ENCODE measurements at regions not wholly inside any gene's neighbourhood (a gene's known extent, or its start where the extent isn't known, plus 50 kb on each side); places are given as distances from the start of the nearest gene placed in this dataset.
A peak's percentile ranks its signal among the peaks of the same experiment; 100 is the strongest.

DNA sequence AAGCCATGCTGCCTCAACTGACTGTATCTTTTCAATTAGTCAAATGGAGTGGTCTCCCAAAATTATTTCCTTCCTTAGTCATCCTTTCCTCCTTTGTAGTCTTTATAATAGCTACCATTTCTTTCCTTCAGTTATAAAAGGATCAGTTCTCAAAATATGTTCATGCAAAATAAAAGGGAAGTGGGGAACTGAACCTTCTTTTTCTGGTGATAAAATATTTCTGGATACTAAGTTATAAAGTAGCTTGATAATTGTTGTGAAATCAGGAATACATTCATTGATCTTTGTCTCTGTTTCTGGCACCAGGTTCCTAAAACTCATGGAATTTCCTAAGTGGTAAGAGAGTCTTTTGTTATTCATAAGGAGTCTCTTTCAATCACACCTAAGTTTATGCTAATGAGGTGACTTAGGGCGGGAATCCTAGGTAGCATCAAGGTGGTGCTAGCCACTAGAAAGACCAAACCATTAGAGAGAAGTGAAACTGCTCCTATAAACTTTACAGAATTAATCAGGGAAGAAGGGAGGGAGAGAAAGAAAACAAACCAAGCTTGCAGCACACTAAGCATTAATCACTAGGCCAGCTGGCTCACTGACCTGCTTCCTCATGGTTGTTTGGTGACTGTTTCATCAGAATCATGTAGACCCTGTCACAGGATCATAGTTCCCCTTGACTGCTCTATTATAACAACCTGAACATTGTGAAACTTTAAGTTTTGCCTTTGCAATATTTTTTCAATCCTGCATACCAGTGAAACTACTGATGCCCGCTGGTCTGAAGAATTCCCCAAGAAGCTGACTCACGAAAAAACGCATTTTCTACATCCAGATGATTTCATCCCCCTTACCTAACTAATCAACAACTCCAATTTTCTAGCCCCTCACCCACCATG is 161.6 kb upstream of the PTBP2 start:
- peak overlapping the region; percentile 98 for H2BK120ac ChIP-seq (replicated peaks; ENCODE audit: low read depth, low read length)
- no peak overlapping the region for H2BK15ac ChIP-seq (ENCODE audit: low read length)
- CTCF ChIA-PET (ENCODE audit: partially characterized antibody): interaction anchor here (1.1 to 1.7 kb wide), 2 partner anchors 10 to 18 kb away, joined by 3 read pairs; no protein-coding TSS in a partner anchor
- H2AFZ ChIP-seq (ENCODE audit: low read length): no peak overlapping the region
- no peaks in the 10 kb centered on the region for H3K36me3 ChIP-seq (ENCODE audit: control insufficient read depth in 2 of 4, insufficient read depth in 4 of 4, low read length in 3 of 4)
- WGBS, 2 experiments (ENCODE audit: extremely low coverage in 1 of 2, insufficient coverage in 1 of 2, insufficient read length in 1 of 2, insufficient replicate concordance in 2 of 2, low coverage in 1 of 2, low lambda C conversion rate in 2 of 2, missing lambda C conversion rate in 1 of 2): 40% methylated on average over 4 of the region's 4 CpGs; no CpG with 5 or more reads in 1 of the 2 experiments
- H2AK5ac ChIP-seq (ENCODE audit: low read depth, low read length): peak overlapping the region; percentile 96
- H3K79me2 ChIP-seq (ENCODE audit: control insufficient read depth in 1 of 2, insufficient read depth in 2 of 2, low read length in 2 of 2): no peaks in the 10 kb centered on the region
- H3K56ac ChIP-seq (replicated peaks; ENCODE audit: insufficient read length, low read depth, low read length): no peak overlapping the region
- H3K79me1 ChIP-seq (ENCODE audit: low read depth, low read length): no peaks in the 10 kb centered on the region
- FAIRE-seq (peak; percentile 94), DNase-seq (ENCODE audit: low read depth in 1 of 2, low spot score in 2 of 2) (no peak)
- no peak overlapping the region for H3K4ac ChIP-seq (replicated peaks; ENCODE audit: insufficient read length, low read depth, low read length)
- no peaks in the 10 kb centered on the region for H3K23me2 ChIP-seq (ENCODE audit: low read depth, low read length)
- H3K4me1 ChIP-seq (replicated peaks in 1 of 4; ENCODE audit: control insufficient read depth in 3 of 4, insufficient read depth in 4 of 4, low read length in 3 of 4): peaks cover 4 to 25% (median 18%) of the 10 kb centered on the region in 4 experiments; a peak in 6 of 7 replicates
- H4K20me1 ChIP-seq (replicated peaks in 1 of 2; ENCODE audit: control insufficient read depth in 1 of 2, insufficient read depth in 2 of 2, low read length in 2 of 2): no peaks in the 10 kb centered on the region
- H4K8ac ChIP-seq (ENCODE audit: extremely low read depth, insufficient read depth, low read length): no peak overlapping the region
- H2BK20ac ChIP-seq (ENCODE audit: low read length): peak overlapping the region; percentile 83; the same call in 1 of the 2 replicates
- no peak overlapping the region for H3K23ac ChIP-seq (ENCODE audit: insufficient read length)
- H3K9ac ChIP-seq (replicated peaks in 1 of 4; ENCODE audit: extremely low read depth in 1 of 4, low read depth in 3 of 4, low read length in 3 of 4): no peak overlapping the region; a peak in 1 of 7 replicates
- H3K9me3 ChIP-seq (ENCODE audit: insufficient read depth in 2 of 2, low read depth in 1 of 2, low read length in 1 of 2): no peaks in the 10 kb centered on the region
- POLR2A ChIA-PET (ENCODE audit: partially characterized antibody): interaction anchor here (1.1 to 1.8 kb wide), 2 partner anchors 21 to 162 kb away, joined by 3 to 6 read pairs; partner anchors contain the start of gene PTBP2
- H3K14ac ChIP-seq (ENCODE audit: insufficient read length): no peak overlapping the region
- H4K91ac ChIP-seq (replicated peaks; ENCODE audit: insufficient read length, low read length): peak overlapping the region; percentile 69
- H3K18ac ChIP-seq (ENCODE audit: extremely low read depth, low read length): peak overlapping the region; percentile 88
- peak overlapping the region; percentile 90 for H2BK5ac ChIP-seq (ENCODE audit: low read depth, low read length)
- H3K27me3 ChIP-seq (replicated peaks in 1 of 4; ENCODE audit: control insufficient read depth in 3 of 4, extremely low read depth in 1 of 4, insufficient read depth in 3 of 4, low read length in 3 of 4): no peaks in the 10 kb centered on the region
- peak overlapping the region; percentile 41 to 53 for H3K4me2 ChIP-seq (ENCODE audit: insufficient read depth in 1 of 2, low read depth in 2 of 2, low read length in 2 of 2)
- peak overlapping the region in 1 of 4 experiments; percentile 26; a peak in 1 of 8 replicates for H3K4me3 ChIP-seq (ENCODE audit: extremely low read depth in 1 of 4, insufficient read depth in 2 of 4, low read depth in 3 of 4, low read length in 4 of 4)
- peak overlapping the region; percentile 95; the same call in 1 of the 2 replicates for H2BK12ac ChIP-seq (ENCODE audit: low read depth, low read length)
- H4K5ac ChIP-seq (ENCODE audit: insufficient read length, low read depth, low read length): peak overlapping the region; percentile 41
- H3K27ac ChIP-seq (ENCODE audit: low read depth, low read length): peak overlapping the region; percentile 59; the same call in 1 of the 2 replicates
- TF ChIP-seq KDM5A (IDR thresholded peaks at IDR 0.05; ENCODE audit: low read length) (no peak), RAD21 (IDR thresholded peaks at IDR 0.05 in 1 of 2, conservative IDR thresholded peaks at IDR 0.05 in 1 of 2; ENCODE audit: low read depth in 2 of 2, low read length in 2 of 2) (no peak), SIN3A (conservative IDR thresholded peaks at IDR 0.05 in 1 of 2, IDR thresholded peaks at IDR 0.05 in 1 of 2; ENCODE audit: low read depth in 1 of 2, low read length in 2 of 2) (no peak), SRF (IDR thresholded peaks at IDR 0.05; ENCODE audit: low read depth, low read length) (no peak), SP1 (IDR thresholded peaks at IDR 0.05; ENCODE audit: low read depth, low read length) (0 out of 2 replicates have a peak, but pooled peaks have one; percentile 54), CEBPB (IDR thresholded peaks at IDR 0.05; ENCODE audit: low read depth, low read length) (peak; percentile 32; the same call in 1 of the 2 replicates), POU5F1 (IDR thresholded peaks at IDR 0.05; ENCODE audit: low read depth, low read length) (peak; percentile 86), CHD2 (IDR thresholded peaks at IDR 0.05; ENCODE audit: low read length) (no peak), ASH2L (IDR thresholded peaks at IDR 0.05; ENCODE audit: low read length) (peak; percentile 15)

Measured in H1 (cell line).